Fibroblast of mammary gland (primary cell): ENCODE measurements at regions not wholly inside any gene's neighbourhood (a gene's known extent, or its start where the extent isn't known, plus 50 kb on each side); places are given as distances from the start of the nearest gene placed in this dataset.

Experiments used
- DNase-seq: peaks from one replicate; pipeline ENCODE4 v3.0.0-alpha.2; 2010; ENCODE audit warnings: low read depth
- H3K4me3 ChIP-seq: 2 replicates; pipeline ENCODE4 v1.5.1; 2011; ENCODE audit warnings: low read depth, mild to moderate bottlenecking, low read length, moderate library complexity; ENCODE audit not compliant: control insufficient read depth
- TF ChIP-seq, protein P1 (sequence below): conservative IDR thresholded peaks from 2 replicates; pipeline ENCODE4 v1.5.1; 2011; ENCODE audit warnings: low read depth, low read length, inconsistent platforms; ENCODE audit not compliant: control insufficient read depth, insufficient read depth

- H3K4me3 ChIP-seq: no peak overlapping the region
- DNase-seq: no peak
- TF ChIP-seq, protein P1, sequence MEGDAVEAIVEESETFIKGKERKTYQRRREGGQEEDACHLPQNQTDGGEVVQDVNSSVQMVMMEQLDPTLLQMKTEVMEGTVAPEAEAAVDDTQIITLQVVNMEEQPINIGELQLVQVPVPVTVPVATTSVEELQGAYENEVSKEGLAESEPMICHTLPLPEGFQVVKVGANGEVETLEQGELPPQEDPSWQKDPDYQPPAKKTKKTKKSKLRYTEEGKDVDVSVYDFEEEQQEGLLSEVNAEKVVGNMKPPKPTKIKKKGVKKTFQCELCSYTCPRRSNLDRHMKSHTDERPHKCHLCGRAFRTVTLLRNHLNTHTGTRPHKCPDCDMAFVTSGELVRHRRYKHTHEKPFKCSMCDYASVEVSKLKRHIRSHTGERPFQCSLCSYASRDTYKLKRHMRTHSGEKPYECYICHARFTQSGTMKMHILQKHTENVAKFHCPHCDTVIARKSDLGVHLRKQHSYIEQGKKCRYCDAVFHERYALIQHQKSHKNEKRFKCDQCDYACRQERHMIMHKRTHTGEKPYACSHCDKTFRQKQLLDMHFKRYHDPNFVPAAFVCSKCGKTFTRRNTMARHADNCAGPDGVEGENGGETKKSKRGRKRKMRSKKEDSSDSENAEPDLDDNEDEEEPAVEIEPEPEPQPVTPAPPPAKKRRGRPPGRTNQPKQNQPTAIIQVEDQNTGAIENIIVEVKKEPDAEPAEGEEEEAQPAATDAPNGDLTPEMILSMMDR: no peak
Observed at GRCh38 chr1:56156971-56157876, 422.1 kb downstream of the PLPP3 start.

- no peak for DNase-seq
- TF ChIP-seq, protein P1: no peak
- no peak overlapping the region for H3K4me3 ChIP-seq
Observed at GRCh38 chr1:56153276-56153675, 426.1 kb downstream of the PLPP3 start.

DNA sequence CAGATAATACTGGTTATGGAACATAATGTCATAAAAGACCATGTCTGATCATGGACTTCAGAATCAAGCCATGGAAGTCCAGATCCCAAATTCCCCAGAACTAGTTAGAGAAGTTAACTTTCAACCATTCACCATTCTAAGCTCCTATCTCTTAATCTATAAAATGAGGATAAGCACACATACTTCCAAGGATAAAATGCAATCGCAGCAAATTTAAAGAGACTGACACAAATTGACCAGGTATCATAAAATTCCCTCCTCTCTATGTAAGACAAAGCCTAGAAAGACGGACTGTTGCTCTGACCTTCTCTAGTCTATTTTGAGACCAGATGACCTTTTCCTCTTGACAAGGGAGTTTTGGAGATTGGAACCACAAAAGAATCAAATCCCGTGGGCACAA is 426.7 kb downstream of the PLPP3 start:
- H3K4me3 ChIP-seq: no peak overlapping the region
- TF ChIP-seq, protein P1: no peak
- no peak for DNase-seq

DNA sequence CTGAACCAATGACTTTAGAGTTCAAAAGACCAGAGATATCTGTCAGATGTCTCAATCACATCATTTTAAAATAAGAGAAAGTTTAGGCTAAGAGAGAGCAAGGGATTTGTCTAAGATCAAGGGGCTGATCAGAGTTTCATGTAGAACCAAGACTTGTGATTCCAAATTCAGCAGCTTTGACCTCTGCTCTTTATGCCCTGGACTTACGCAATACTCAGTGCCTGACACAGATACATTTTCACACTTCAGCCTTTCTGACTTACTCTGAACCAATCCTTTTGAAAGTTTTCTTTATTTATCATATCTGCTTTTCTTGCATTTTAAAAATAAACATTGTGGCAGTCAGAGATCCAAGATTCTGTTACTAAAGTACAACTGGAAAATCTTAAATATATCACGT is 428.0 kb downstream of the PLPP3 start:
- H3K4me3 ChIP-seq: no peak overlapping the region
- TF ChIP-seq, protein P1: no peak
- DNase-seq: no peak

DNA sequence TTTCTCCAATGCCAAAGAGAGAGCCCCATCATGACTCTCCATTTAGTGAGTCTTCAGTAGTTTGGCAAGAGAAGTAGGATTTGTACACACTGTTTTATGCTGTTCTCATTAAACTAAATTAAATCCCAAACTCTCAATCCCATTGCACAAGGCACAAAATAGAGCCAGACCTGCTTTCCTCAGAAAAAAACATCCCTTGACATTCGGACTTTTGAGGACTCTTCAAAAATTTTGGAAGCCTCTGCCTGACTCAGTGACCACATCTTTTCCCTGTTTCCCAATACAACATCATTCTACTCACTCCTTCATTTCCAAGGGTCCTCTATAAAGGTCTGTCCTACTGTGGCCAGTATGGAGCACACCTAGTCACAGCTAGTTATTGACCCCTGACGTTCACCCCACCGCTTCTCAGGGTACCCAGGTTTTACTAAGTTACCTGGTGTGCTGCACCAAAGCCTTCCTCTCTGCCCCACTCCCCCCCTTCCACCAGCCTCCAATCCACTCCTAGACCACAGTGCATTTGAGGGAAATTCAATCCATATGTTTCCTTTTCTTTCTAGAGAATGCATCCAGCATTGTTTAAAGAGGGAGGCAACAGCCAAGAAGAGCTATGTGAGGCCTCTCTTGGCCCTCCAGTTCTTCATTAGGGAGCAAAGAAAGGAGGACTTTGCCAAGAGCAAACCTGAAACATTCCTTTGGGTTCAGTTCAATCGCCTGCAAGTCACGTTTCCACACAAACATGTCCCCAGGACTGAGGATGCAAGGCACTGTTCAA is 428.7 kb downstream of the PLPP3 start:
- H3K4me3 ChIP-seq: no peak overlapping the region
- peak; percentile 34 for DNase-seq
- TF ChIP-seq, protein P1: no peak

DNA sequence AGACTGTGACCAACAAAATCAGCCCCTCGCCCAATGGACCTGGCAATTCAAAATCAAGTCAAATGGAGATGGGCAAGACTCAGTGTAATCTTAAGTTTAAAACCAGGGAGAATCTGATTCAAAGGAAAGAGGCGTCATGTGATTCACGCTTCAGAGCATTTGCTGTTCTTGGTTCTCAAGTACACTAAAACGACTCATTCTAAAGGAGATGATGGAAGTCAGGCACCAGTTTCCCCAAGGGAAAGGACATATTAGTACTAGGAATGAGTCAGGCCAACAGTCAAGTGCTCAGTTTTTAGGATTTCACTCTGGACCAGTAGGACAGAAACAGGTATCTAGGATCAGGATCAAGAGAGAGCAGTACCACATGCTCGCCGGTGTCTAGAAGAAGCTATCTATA is 429.6 kb downstream of the PLPP3 start:
- DNase-seq: peak; percentile 68
- TF ChIP-seq, protein P1: no peak
- no peak overlapping the region for H3K4me3 ChIP-seq
